Naive thymus-derived CD4-positive, alpha-beta T cell (primary cell): ENCODE measurements at regions not wholly inside any gene's neighbourhood (a gene's known extent, or its start where the extent isn't known, plus 50 kb on each side); places are given as distances from the start of the nearest gene placed in this dataset.
"Not testable (repeated sequence)": the region's sequence is repeated elsewhere in the genome, so short reads cannot be mapped to it uniquely, and the experiment has no call there.

Source experiments
- ATAC-seq: fragments of 150-1000 bp; cut with Tn5 transposase; 2 replicates; pipeline ENCODE4 v1.10.0; 2021; ENCODE audit warnings: mild to moderate bottlenecking, moderate library complexity
- CTCF ChIA-PET: fragments of 350-600 bp; sonication (Branson Sonifier 250); formaldehyde crosslinking; loops from one replicate; lab custom pipeline; 2021; ENCODE audit warnings: antibody characterized with exemption; lab: Charles Lee
- POLR2A ChIA-PET: fragments of 350-600 bp; sonication (Branson Sonifier 250); formaldehyde crosslinking; loops from one replicate; lab custom pipeline; 2021; ENCODE audit warnings: antibody characterized with exemption, inconsistent platforms; lab: Charles Lee
- DNase-seq, 9 donors: peaks; one replicate each; pipeline versions ENCODE4 v3.0.0 to v3.0.0-alpha.2; 2020 to 2022; ENCODE audit warnings: mixed read lengths in 1 of 9
- H3K27ac ChIP-seq: one replicate; pipeline ENCODE4 v1.7.0; 2013; ENCODE audit warnings: mild to moderate bottlenecking, low read depth, low read length, moderate library complexity
- H3K27me3 ChIP-seq, 2 donors: one replicate each; pipeline ENCODE4 v1.7.0; 2013; ENCODE audit warnings: low read length in 2 of 2, mild to moderate bottlenecking in 2 of 2, moderate library complexity in 2 of 2; ENCODE audit not compliant: control insufficient read depth in 2 of 2, insufficient read depth in 2 of 2
- H3K36me3 ChIP-seq, 3 experiments: 1 replicate in 2 of 3; 2 replicates in 1 of 3; pipeline ENCODE4 v1.7.0; 2013; ENCODE audit warnings: low read length in 3 of 3, mild to moderate bottlenecking in 3 of 3, moderate library complexity in 1 of 3; ENCODE audit not compliant: insufficient read depth in 3 of 3, control insufficient read depth in 2 of 3
- H3K4me1 ChIP-seq, 2 donors: one replicate each; pipeline ENCODE4 v1.7.0; 2013; ENCODE audit warnings: low read length in 2 of 2, mild to moderate bottlenecking in 2 of 2, moderate library complexity in 1 of 2; ENCODE audit not compliant: control insufficient read depth in 2 of 2, insufficient read depth in 2 of 2
- H3K4me3 ChIP-seq: 2 replicates; pipeline ENCODE4 v1.7.0; 2013; ENCODE audit warnings: mild to moderate bottlenecking, low read length
- H3K9me3 ChIP-seq, 3 experiments: 1 replicate in 2 of 3; 2 replicates in 1 of 3; pipeline ENCODE4 v1.7.0; 2013; ENCODE audit warnings: low read length in 3 of 3; ENCODE audit not compliant: control insufficient read depth in 2 of 3
- H3K27ac Mint-ChIP-seq, 9 donors: one replicate each; pipeline ENCODE4 v1.8.0; 2020 to 2022; ENCODE audit warnings: mixed read lengths in 9 of 9, mild to moderate bottlenecking in 8 of 9, moderate library complexity in 5 of 9, inconsistent platforms in 2 of 9
- H3K27me3 Mint-ChIP-seq, 5 donors: one replicate each; pipeline ENCODE4 v1.8.0; 2021 to 2022; ENCODE audit warnings: mixed read lengths in 5 of 5, mild to moderate bottlenecking in 1 of 5
- H3K36me3 Mint-ChIP-seq, 5 donors: one replicate each; pipeline ENCODE4 v1.8.0; 2020 to 2022; ENCODE audit warnings: mixed read lengths in 5 of 5, mild to moderate bottlenecking in 3 of 5, inconsistent platforms in 1 of 5
- H3K4me1 Mint-ChIP-seq, 7 donors: one replicate each; pipeline ENCODE4 v1.8.0; 2020 to 2022; ENCODE audit warnings: mixed read lengths in 7 of 7, mild to moderate bottlenecking in 3 of 7, inconsistent platforms in 1 of 7
- H3K4me3 Mint-ChIP-seq, 10 donors: one replicate each; pipeline ENCODE4 v1.8.0; 2020 to 2022; ENCODE audit warnings: mild to moderate bottlenecking in 10 of 10, mixed read lengths in 10 of 10, moderate library complexity in 6 of 10, inconsistent platforms in 2 of 10
- H3K9me3 Mint-ChIP-seq, 11 donors: one replicate each; pipeline ENCODE4 v1.8.0; 2020 to 2022; ENCODE audit warnings: mixed read lengths in 11 of 11, mild to moderate bottlenecking in 4 of 11, inconsistent platforms in 1 of 11, moderate library complexity in 1 of 11
- intact Hi-C, 2 donors: fragments of 100-400 bp; cut with micrococcal nuclease; formaldehyde crosslinking; loops; one replicate each; pipeline ENCODE4 v1.15.1; 2023

GRCh38 chr6:105522626-105523322 lies 119.9 kb upstream of the PREP start:
- Mint-ChIP-seq H3K9me3 (peaks cover 0 to 13% (median 3%) of the 10 kb centered on the region in 11 donors), H3K4me3 (no peak overlapping the region), H3K27ac (no peak overlapping the region), H3K36me3 (peaks cover 0 to 5% (median 0%) of the 10 kb centered on the region in 5 donors), H3K27me3 (peaks cover 0 to 16% (median 7%) of the 10 kb centered on the region in 5 donors), H3K4me1 (peaks cover 0 to 4% (median 0%) of the 10 kb centered on the region in 7 donors)
- no peak for DNase-seq
- Histone ChIP-seq H3K4me1 (no peaks in the 10 kb centered on the region), H3K9me3 (no peaks in the 10 kb centered on the region), H3K36me3 (no peaks in the 10 kb centered on the region), H3K27me3 (no peaks in the 10 kb centered on the region), H3K4me3 (no peak overlapping the region), H3K27ac (no peak overlapping the region)
- intact Hi-C loops = no loop called here
- ATAC-seq = no peak
- CTCF ChIA-PET = no interaction called here
- POLR2A ChIA-PET = no interaction called here

- no peak for DNase-seq
- H3K9me3 Mint-ChIP-seq = peaks cover 0 to 19% (median 3%) of the 10 kb centered on the region in 11 donors
- no peaks in the 10 kb centered on the region for H3K36me3 ChIP-seq
- no peak overlapping the region for H3K4me3 ChIP-seq
- peaks cover 0 to 10% (median 0%) of the 10 kb centered on the region in 5 donors for H3K36me3 Mint-ChIP-seq
- no peak overlapping the region for H3K4me3 Mint-ChIP-seq
- peaks cover 0 to 4% (median 0%) of the 10 kb centered on the region in 7 donors for H3K4me1 Mint-ChIP-seq
- H3K27ac Mint-ChIP-seq = no peak overlapping the region
- CTCF ChIA-PET = no interaction called here
- H3K4me1 ChIP-seq = no peaks in the 10 kb centered on the region
- H3K27me3 Mint-ChIP-seq = peaks cover 13 to 31% (median 21%) of the 10 kb centered on the region in 5 donors
- H3K27ac ChIP-seq = no peak overlapping the region
- H3K9me3 ChIP-seq = no peaks in the 10 kb centered on the region
- POLR2A ChIA-PET = no interaction called here
- intact Hi-C loops = no loop called here
- ATAC-seq = no peak
- no peaks in the 10 kb centered on the region for H3K27me3 ChIP-seq
Measured at GRCh38 chr6:105519954-105520353, 117.1 kb upstream of the PREP start.

GRCh38 chr6:105518993-105519392 lies 116.1 kb upstream of the PREP start:
- POLR2A ChIA-PET, ATAC-seq, H3K4me3 ChIP-seq, H3K36me3 ChIP-seq, DNase-seq, intact Hi-C loops, CTCF ChIA-PET, H3K4me3 Mint-ChIP-seq, H3K4me1 Mint-ChIP-seq, H3K27ac Mint-ChIP-seq, H3K27ac ChIP-seq, H3K9me3 ChIP-seq, H3K27me3 ChIP-seq, H3K4me1 ChIP-seq: not testable (repeated sequence)
- H3K27me3 Mint-ChIP-seq = peaks cover 13 to 31% (median 22%) of the 10 kb centered on the region in 5 donors
- H3K9me3 Mint-ChIP-seq = peaks cover 0 to 19% (median 3%) of the 10 kb centered on the region in 11 donors
- H3K36me3 Mint-ChIP-seq = peaks cover 0 to 10% (median 0%) of the 10 kb centered on the region in 5 donors

GRCh38 chr6:105515054-105515453 lies 112.2 kb upstream of the PREP start:
- intact Hi-C loops = no loop called here
- peaks cover 0 to 4% (median 0%) of the 10 kb centered on the region in 7 donors for H3K4me1 Mint-ChIP-seq

GRCh38 chr6:105514306-105514705 lies 111.4 kb upstream of the PREP start:
- peaks cover 0 to 16% (median 3%) of the 10 kb centered on the region in 11 donors for H3K9me3 Mint-ChIP-seq
- ChIA-PET POLR2A (no interaction called here), CTCF (no interaction called here)
- no peaks in the 10 kb centered on the region for H3K9me3 ChIP-seq
- intact Hi-C loops = no loop called here
- H3K27ac ChIP-seq = no peak overlapping the region
- no peak overlapping the region for H3K4me3 Mint-ChIP-seq
- peaks cover 0 to 6% (median 0%) of the 10 kb centered on the region in 7 donors for H3K4me1 Mint-ChIP-seq
- H3K27ac Mint-ChIP-seq = no peak overlapping the region
- DNase-seq (no peak), ATAC-seq (no peak)
- H3K27me3 Mint-ChIP-seq = peaks cover 9 to 36% (median 27%) of the 10 kb centered on the region in 5 donors
- H3K4me1 ChIP-seq = no peaks in the 10 kb centered on the region
- H3K27me3 ChIP-seq = no peaks in the 10 kb centered on the region
- no peaks in the 10 kb centered on the region for H3K36me3 ChIP-seq
- H3K4me3 ChIP-seq = no peak overlapping the region
- H3K36me3 Mint-ChIP-seq = peaks cover 0 to 10% (median 0%) of the 10 kb centered on the region in 5 donors

More at GRCh38 chr6:105515054-105515453, 112.2 kb upstream of the PREP start:
- H3K36me3 ChIP-seq = no peaks in the 10 kb centered on the region
- Mint-ChIP-seq H3K4me3 (no peak overlapping the region), H3K27me3 (peaks cover 9 to 36% (median 23%) of the 10 kb centered on the region in 5 donors), H3K9me3 (peaks cover 0 to 16% (median 3%) of the 10 kb centered on the region in 11 donors), H3K27ac (no peak overlapping the region), H3K36me3 (peaks cover 0 to 10% (median 0%) of the 10 kb centered on the region in 5 donors)
- no peaks in the 10 kb centered on the region for H3K27me3 ChIP-seq
- H3K27ac ChIP-seq = no peak overlapping the region
- CTCF ChIA-PET = no interaction called here
- no peak for ATAC-seq
- no peak overlapping the region for H3K4me3 ChIP-seq
- DNase-seq = no peak
- H3K9me3 ChIP-seq = no peaks in the 10 kb centered on the region
- no peaks in the 10 kb centered on the region for H3K4me1 ChIP-seq
- POLR2A ChIA-PET = no interaction called here

- Mint-ChIP-seq H3K4me3 (no peak overlapping the region), H3K27me3 (peaks cover under 1 to 28% (median 18%) of the 10 kb centered on the region in 5 donors), H3K9me3 (peaks cover 0 to 7% (median 0%) of the 10 kb centered on the region in 11 donors), H3K36me3 (peaks cover 0 to 6% (median 0%) of the 10 kb centered on the region in 5 donors), H3K27ac (no peak overlapping the region), H3K4me1 (peaks cover 0 to 10% (median 0%) of the 10 kb centered on the region in 7 donors)
- ChIA-PET CTCF (no interaction called here), POLR2A (no interaction called here)
- H3K27me3 ChIP-seq = no peaks in the 10 kb centered on the region
- no peak overlapping the region for H3K4me3 ChIP-seq
- H3K4me1 ChIP-seq = no peaks in the 10 kb centered on the region
- no peak for DNase-seq
- no peak overlapping the region for H3K27ac ChIP-seq
- H3K36me3 ChIP-seq = no peaks in the 10 kb centered on the region
- no peak for ATAC-seq
- H3K9me3 ChIP-seq = no peaks in the 10 kb centered on the region
- intact Hi-C loops = no loop called here
Measured at GRCh38 chr6:105511639-105512038, 108.8 kb upstream of the PREP start.
